ENCODE measurements at regions not wholly inside any gene's neighbourhood (a gene's known extent, or its start where the extent isn't known, plus 50 kb on each side); places are given as distances from the start of the nearest gene placed in this dataset.
"Not testable (repeated sequence)": the region's sequence is repeated elsewhere in the genome, so short reads cannot be mapped to it uniquely, and the experiment has no call there.

DNA sequence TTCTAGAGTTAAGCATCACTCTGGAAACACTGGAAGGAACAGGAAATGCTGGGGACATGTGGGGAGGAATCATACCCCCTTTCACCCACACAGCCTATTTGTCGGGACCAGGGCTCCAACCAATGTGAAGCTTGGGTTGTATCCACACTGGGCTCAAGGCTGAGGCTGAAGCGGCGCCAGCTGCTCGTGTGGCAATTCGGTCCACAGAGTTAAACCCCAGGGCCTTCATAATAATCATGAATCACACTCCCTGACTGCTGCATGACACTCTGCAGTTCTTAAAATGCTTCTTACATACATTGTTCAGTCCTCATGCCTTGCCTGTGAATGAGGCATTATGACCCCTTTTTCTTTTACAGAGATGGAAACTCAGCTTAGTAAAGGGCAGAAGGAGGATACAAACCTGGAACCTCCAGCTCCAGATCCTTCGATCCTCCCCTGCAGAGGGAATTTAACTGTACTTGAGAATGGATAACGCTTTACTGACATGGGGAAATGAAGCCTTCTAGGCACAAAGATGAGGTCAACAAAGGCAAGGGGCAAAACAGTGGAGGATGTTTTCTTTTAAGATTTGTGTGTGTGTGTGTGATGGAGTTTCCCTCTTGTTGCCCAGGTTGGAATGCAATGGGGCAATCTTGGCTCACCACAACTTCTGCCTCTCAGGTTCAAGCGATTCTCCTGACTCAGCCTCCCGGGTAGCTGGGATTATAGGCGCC lies 72.7 kb downstream of the SOX9 start:
- ATAC-seq (no peak), DNase-seq (no peak)
- Mint-ChIP-seq H3K27me3 (no peaks in the 10 kb centered on the region), H3K4me1 (no peaks in the 10 kb centered on the region), H3K9me3 (peaks cover 11 to 14% of the 10 kb centered on the region in 2 donors), H3K4me3 (no peak overlapping the region), H3K27ac (no peak overlapping the region)

- DNase-seq, ATAC-seq, H3K4me3 Mint-ChIP-seq, H3K27me3 Mint-ChIP-seq, H3K4me1 Mint-ChIP-seq, H3K27ac Mint-ChIP-seq: not testable (repeated sequence)
- H3K9me3 Mint-ChIP-seq = peaks cover 11 to 14% of the 10 kb centered on the region in 2 donors
These were observed 73.3 kb downstream of the SOX9 start for GRCh38 chr17:72194107-72194440.

DNA sequence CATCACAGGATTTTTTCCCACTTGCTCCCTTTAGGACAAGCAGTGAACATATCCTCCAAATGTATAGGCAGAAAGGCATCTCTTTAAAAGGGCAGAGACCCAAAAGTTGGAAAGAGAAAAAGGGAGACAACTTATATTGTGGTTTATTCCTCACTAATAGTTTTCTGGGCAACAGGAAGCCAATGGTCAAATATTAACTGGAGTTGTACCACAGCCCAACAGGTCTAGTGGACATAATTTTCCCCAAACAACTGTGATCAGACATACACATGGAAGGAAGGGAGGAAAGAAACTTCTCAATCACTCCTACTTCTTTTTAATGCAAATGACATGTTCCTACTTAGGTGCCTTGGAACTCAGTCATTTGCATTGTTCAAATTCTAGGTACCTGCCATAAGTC lies 78.4 kb downstream of the SOX9 start:
- ATAC-seq = no peak
- no peak for DNase-seq
- H3K4me3 Mint-ChIP-seq = no peak overlapping the region
- H3K27me3 Mint-ChIP-seq = peaks cover 6% of the 10 kb centered on the region
- peaks cover 5 to 21% of the 10 kb centered on the region in 2 donors for H3K9me3 Mint-ChIP-seq
- H3K4me1 Mint-ChIP-seq = no peaks in the 10 kb centered on the region
- H3K27ac Mint-ChIP-seq = no peak overlapping the region

GRCh38 chr17:72204742-72205141 lies 83.9 kb downstream of the SOX9 start:
- Mint-ChIP-seq H3K4me3 (no peak overlapping the region), H3K9me3 (peaks cover 0 to 13% of the 10 kb centered on the region in 2 donors), H3K4me1 (no peaks in the 10 kb centered on the region), H3K27me3 (peaks cover 17% of the 10 kb centered on the region), H3K27ac (no peak overlapping the region)
- no peak for ATAC-seq
- DNase-seq = no peak

DNA sequence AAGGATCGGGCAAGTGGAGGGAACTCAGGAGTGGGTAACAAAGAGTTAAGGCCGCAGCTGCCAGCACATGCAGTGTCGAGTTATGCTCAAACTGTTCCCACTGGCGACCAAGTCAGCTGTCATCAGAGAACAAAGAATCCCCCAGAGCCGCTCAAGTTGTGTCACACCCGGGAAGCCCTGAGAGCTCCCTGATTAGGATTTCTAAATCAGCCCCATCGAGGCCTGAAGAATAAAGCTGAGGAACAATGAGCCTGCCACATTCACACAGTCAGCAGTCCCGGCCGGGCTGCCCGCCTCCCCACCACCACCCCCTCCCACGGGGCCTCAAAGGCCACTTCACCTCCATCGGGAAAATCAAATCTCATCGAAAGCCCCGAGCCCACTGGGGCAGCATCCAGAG lies 84.5 kb downstream of the SOX9 start:
- peaks cover 17% of the 10 kb centered on the region for H3K27me3 Mint-ChIP-seq
- ATAC-seq = no peak
- no peaks in the 10 kb centered on the region for H3K4me1 Mint-ChIP-seq

DNA sequence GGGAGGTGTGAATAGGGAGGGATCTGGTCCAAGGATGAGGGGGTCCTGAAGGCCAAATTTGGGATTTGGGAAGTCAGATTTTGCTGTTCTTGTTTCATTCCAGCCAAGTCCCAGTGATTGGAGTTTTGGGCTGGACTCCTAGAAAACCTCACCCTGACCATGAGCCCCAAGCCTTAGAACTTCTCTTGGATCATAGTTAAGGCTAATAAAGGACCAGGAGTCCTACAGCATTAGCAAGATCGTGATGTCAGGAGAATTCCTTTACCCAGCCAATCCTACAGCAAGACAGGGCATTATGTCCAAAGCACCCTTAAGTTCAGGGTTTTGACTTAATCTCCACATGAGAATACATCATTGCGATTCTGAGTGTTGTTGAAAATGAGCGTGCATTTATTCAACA lies 85.0 kb downstream of the SOX9 start:
- Mint-ChIP-seq H3K27ac (no peak overlapping the region), H3K9me3 (peaks cover 0 to 6% of the 10 kb centered on the region in 2 donors), H3K27me3 (peaks cover 17% of the 10 kb centered on the region), H3K4me1 (no peaks in the 10 kb centered on the region), H3K4me3 (no peak overlapping the region)
- DNase-seq = no peak
- ATAC-seq = no peak

More for the DNA sequence above, 84.5 kb downstream of the SOX9 start:
- Mint-ChIP-seq H3K27ac (no peak overlapping the region), H3K4me3 (no peak overlapping the region), H3K9me3 (peaks cover 0 to 7% of the 10 kb centered on the region in 2 donors)
- DNase-seq = no peak

GRCh38 chr17:72206376-72206775 lies 85.6 kb downstream of the SOX9 start:
- ATAC-seq (no peak), DNase-seq (no peak)
- Mint-ChIP-seq H3K9me3 (peaks cover 0 to under 1% of the 10 kb centered on the region in 2 donors), H3K4me3 (no peak overlapping the region), H3K27me3 (peaks cover 17% of the 10 kb centered on the region), H3K27ac (no peak overlapping the region), H3K4me1 (no peaks in the 10 kb centered on the region)

DNA sequence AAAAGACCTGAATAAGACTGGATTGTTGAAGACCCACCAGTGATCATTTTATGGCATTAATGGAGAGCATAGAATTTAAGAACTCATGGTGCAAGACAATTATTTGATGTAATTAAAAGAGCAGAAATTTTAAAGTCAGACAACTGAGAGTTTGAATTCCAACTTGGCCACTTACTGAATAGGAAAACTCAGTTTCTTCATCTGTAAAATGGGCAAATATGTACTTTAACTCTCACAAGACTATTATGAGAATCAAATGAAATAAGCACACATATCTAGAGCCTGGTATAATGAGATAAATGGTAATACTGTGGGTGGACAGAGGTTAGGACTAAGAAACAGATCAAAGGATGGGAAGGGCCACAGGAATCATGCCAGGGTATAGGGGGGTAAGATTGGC lies 88.0 kb downstream of the SOX9 start:
- peaks cover 15% of the 10 kb centered on the region for H3K27me3 Mint-ChIP-seq
- DNase-seq (no peak), ATAC-seq (no peak)
- no peaks in the 10 kb centered on the region for H3K4me1 Mint-ChIP-seq
- peaks cover 0 to 7% of the 10 kb centered on the region in 2 donors for H3K9me3 Mint-ChIP-seq
- no peak overlapping the region for H3K4me3 Mint-ChIP-seq
- H3K27ac Mint-ChIP-seq = no peak overlapping the region

DNA sequence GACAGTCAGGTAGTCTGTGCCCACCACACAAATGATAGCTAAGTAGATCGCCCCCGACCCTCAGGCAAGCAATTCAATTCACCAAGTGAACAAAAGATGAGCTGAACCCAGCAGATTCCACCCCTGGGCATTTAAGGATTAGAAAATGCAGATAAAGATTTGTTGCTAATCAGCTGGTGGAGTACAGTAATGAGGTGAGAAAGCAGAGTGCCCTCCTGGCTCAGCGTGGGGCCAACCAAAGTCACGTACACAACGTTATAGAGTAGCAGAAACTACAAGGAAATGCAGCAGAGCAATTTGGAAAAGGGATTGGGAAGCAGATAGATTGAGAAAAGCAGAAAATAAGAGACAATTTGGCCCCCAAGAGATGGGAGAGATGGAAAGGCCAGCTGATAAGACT lies 91.2 kb downstream of the SOX9 start:
- Mint-ChIP-seq H3K9me3 (peaks cover 0 to 7% of the 10 kb centered on the region in 2 donors), H3K27me3 (no peaks in the 10 kb centered on the region), H3K4me1 (no peaks in the 10 kb centered on the region), H3K27ac (no peak overlapping the region), H3K4me3 (no peak overlapping the region)
- no peak for DNase-seq
- no peak for ATAC-seq

- DNase-seq (no peak), ATAC-seq (no peak)
- Mint-ChIP-seq H3K27me3 (peaks cover 33% of the 10 kb centered on the region), H3K9me3 (peaks cover 0 to 7% of the 10 kb centered on the region in 2 donors), H3K4me3 (no peak overlapping the region), H3K27ac (no peak overlapping the region), H3K4me1 (no peaks in the 10 kb centered on the region)
These were observed 94.7 kb downstream of the SOX9 start for GRCh38 chr17:72215490-72215889.

GRCh38 chr17:72215928-72216327 lies 95.1 kb downstream of the SOX9 start:
- H3K4me1 Mint-ChIP-seq = no peaks in the 10 kb centered on the region
- DNase-seq = no peak
- peaks cover 37% of the 10 kb centered on the region for H3K27me3 Mint-ChIP-seq
- peaks cover 3 to 7% of the 10 kb centered on the region in 2 donors for H3K9me3 Mint-ChIP-seq
- no peak overlapping the region for H3K4me3 Mint-ChIP-seq
- ATAC-seq = no peak
- no peak overlapping the region for H3K27ac Mint-ChIP-seq

DNA sequence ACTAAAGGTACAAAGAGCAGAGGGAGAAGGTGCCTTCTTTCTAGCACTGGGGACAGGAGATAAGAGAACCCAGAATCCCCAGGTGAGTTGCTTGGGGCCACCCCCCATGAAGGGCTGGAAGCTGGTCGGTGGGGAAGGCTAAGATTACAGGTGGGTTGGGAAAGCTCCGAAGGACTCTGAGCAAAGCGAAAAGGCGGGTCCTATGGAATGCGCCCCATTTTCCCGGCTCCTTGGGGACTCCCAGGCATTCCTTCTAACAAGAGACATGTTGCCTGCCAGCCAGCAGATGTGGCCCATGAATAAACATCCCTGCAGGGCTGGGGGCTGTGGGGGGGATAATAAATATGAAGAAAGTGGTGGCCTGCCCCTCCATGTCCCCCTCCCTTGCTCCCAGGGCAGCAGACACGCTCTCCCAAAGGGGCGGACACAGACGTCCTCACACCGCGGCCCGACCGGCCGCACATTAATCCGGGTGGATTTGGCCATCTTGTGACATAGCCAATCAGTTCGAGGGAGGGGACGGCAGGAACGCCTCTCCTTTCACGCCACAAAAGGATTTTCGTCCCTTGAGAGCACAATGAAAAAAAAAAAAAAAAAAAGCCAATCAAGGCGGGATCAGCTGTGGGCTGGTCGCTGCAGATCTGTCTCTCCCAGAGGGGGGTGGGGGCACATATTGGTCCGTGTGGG lies 98.5 kb downstream of the SOX9 start:
- DNase-seq (no peak), ATAC-seq (no peak)
- peaks cover 51% of the 10 kb centered on the region for H3K27me3 Mint-ChIP-seq
- H3K9me3 Mint-ChIP-seq = peaks cover 0 to 3% of the 10 kb centered on the region in 2 donors
- no peak overlapping the region for H3K27ac Mint-ChIP-seq
- no peak overlapping the region for H3K4me3 Mint-ChIP-seq
- no peaks in the 10 kb centered on the region for H3K4me1 Mint-ChIP-seq

DNA sequence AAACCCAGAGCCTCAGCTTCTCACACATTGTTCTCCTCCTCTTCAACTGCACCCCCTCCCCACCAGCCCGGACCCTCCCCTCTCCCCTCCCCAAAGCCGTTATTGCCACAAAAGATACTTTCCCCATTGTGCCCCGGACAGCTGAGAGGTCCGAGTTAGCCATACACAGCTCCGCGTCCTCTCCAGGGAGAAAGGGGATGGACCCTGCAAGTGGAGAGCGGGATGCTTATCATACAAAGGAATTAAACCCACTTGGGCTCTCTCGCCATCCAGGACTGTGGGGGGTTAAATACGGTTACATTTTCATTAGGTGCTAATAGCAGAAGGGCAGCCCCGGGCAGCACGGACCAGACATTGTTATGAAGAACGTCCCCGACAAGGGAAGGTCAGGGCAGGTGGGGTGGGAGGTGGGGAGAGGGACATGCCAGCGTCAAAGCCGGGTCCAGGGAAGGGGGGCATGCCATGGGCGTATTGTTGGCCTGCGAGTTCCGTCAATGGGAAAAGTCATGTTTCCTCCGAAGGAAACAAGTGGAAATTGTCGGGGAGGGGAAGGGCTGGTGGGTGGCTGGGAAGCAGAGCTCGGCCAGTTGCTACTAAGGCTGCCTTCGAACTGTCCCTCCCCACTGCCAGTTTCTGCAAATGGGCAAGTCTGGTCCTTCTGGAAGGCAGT lies 99.1 kb downstream of the SOX9 start:
- peaks cover 0 to 3% of the 10 kb centered on the region in 2 donors for H3K9me3 Mint-ChIP-seq
- H3K4me1 Mint-ChIP-seq = no peaks in the 10 kb centered on the region
- ATAC-seq (no peak), DNase-seq (no peak)
- H3K27me3 Mint-ChIP-seq = peaks cover 51% of the 10 kb centered on the region
- H3K27ac Mint-ChIP-seq = no peak overlapping the region
- no peak overlapping the region for H3K4me3 Mint-ChIP-seq

- Mint-ChIP-seq H3K4me1 (no peaks in the 10 kb centered on the region), H3K27ac (no peak overlapping the region), H3K27me3 (peaks cover 45% of the 10 kb centered on the region), H3K9me3 (peaks cover 0 to 6% of the 10 kb centered on the region in 2 donors), H3K4me3 (no peak overlapping the region)
- no peak for DNase-seq
- ATAC-seq = no peak
These were observed 102.0 kb downstream of the SOX9 start for GRCh38 chr17:72222661-72223380.

DNA sequence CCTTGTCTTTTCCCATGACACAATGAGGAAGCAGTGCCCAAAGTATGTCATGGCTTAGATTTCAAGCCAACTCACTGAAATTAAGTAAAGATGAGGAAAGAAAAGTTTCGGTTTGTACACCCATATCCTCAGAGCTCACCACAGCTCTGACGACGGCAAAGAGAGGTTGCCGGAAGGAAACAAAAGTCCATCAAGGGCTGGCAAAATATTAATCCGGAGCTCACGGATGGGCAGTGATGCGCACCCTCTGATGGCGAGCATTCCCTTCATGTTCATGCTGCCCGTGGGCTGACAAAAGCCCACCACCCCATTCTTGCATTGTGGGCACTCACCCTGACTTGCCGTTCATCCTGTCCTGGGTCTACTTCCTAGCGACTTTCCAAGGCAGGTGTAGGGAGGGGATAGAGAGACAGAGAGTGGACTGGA lies 103.1 kb downstream of the SOX9 start:
- no peaks in the 10 kb centered on the region for H3K4me1 Mint-ChIP-seq
- peaks cover 0 to 12% of the 10 kb centered on the region in 2 donors for H3K9me3 Mint-ChIP-seq
- H3K4me3 Mint-ChIP-seq = no peak overlapping the region
- peaks cover 34% of the 10 kb centered on the region for H3K27me3 Mint-ChIP-seq
- no peak for ATAC-seq
- DNase-seq = no peak
- H3K27ac Mint-ChIP-seq = no peak overlapping the region
